H1 (cell line): ENCODE measurements at regions not wholly inside any gene's neighbourhood (a gene's known extent, or its start where the extent isn't known, plus 50 kb on each side); places are given as distances from the start of the nearest gene placed in this dataset.

Experiments used
- CTCF ChIA-PET: fragments of 300-600 bp; sonication (Branson Sonifier 250); formaldehyde crosslinking; loops from one replicate; lab custom pipeline; 2021; ENCODE audit not compliant: partially characterized antibody; lab: Charles Lee
- POLR2A ChIA-PET: fragments of 300-600 bp; sonication (Branson Sonifier 250); formaldehyde crosslinking; loops from one replicate; lab custom pipeline; 2021; ENCODE audit warnings: inconsistent platforms; ENCODE audit not compliant: partially characterized antibody; lab: Charles Lee
- DNase-seq, 2 experiments: peaks; one replicate each; pipeline versions ENCODE4 v3.0.0 to v3.0.0-alpha.2; 2010 to 2022; ENCODE audit warnings: low spot score in 2 of 2, low read depth in 1 of 2, mixed read lengths in 1 of 2
- FAIRE-seq: peaks from 2 replicates; lab custom pipeline; 2011; peaks lifted over from hg19 to GRCh38; lab: Jason Lieb, UNC
- H2AFZ ChIP-seq: 2 replicates; pipeline ENCODE4 v1.8.1; 2012; ENCODE audit warnings: low read length, inconsistent platforms
- H2AK5ac ChIP-seq: 2 replicates; pipeline ENCODE4 v1.6.1; 2013; ENCODE audit warnings: low read depth, low read length
- H2BK120ac ChIP-seq: replicated peaks from 2 replicates; pipeline ENCODE3; 2013; ENCODE audit warnings: low read depth, low read length, inconsistent platforms
- H2BK12ac ChIP-seq: 2 replicates; pipeline ENCODE4 v1.6.1; 2013; ENCODE audit warnings: low read depth, low read length
- H2BK15ac ChIP-seq: 2 replicates; pipeline ENCODE4 v1.6.1; 2013; ENCODE audit warnings: low read length
- H2BK20ac ChIP-seq: 2 replicates; pipeline ENCODE4 v1.6.1; 2013; ENCODE audit warnings: low read length
- H2BK5ac ChIP-seq: 2 replicates; pipeline ENCODE4 v1.6.1; 2013; ENCODE audit warnings: low read depth, low read length
- H3K14ac ChIP-seq: 2 replicates; pipeline ENCODE4 v1.6.1; 2013; ENCODE audit warnings: inconsistent platforms; ENCODE audit not compliant: insufficient read length
- H3K18ac ChIP-seq: 2 replicates; pipeline ENCODE4 v1.6.1; 2013; ENCODE audit warnings: low read length; ENCODE audit errors: extremely low read depth
- H3K23ac ChIP-seq: 2 replicates; pipeline ENCODE4 v1.6.1; 2013; ENCODE audit warnings: inconsistent platforms; ENCODE audit not compliant: insufficient read length
- H3K23me2 ChIP-seq: 2 replicates; pipeline ENCODE4 v1.6.1; 2013; ENCODE audit warnings: low read depth, low read length
- H3K27ac ChIP-seq: 2 replicates; pipeline ENCODE4 v1.6.1; 2011; ENCODE audit warnings: low read depth, low read length, inconsistent platforms
- H3K27me3 ChIP-seq, 4 experiments: replicated peaks in 1 of 4; 1 replicate in 1 of 4; 2 replicates in 3 of 4; pipeline versions ENCODE4 v1.6.1 to v1.8.1; 2011 to 2013; ENCODE audit warnings: low read length in 3 of 4, mild to moderate bottlenecking in 3 of 4, inconsistent platforms in 2 of 4, mixed read lengths in 2 of 4, moderate library complexity in 1 of 4; ENCODE audit not compliant: control insufficient read depth in 3 of 4, insufficient read depth in 3 of 4; ENCODE audit errors: extremely low read depth in 1 of 4
- H3K36me3 ChIP-seq, 4 experiments: 2 replicates each; pipeline versions ENCODE4 v1.6.1 to v1.8.1; 2011 to 2013; ENCODE audit warnings: mild to moderate bottlenecking in 4 of 4, low read length in 3 of 4, moderate library complexity in 2 of 4, control low read depth in 1 of 4, inconsistent platforms in 1 of 4; ENCODE audit not compliant: insufficient read depth in 4 of 4, control insufficient read depth in 2 of 4
- H3K4ac ChIP-seq: replicated peaks from 2 replicates; pipeline ENCODE3; 2013; ENCODE audit warnings: low read length, low read depth, mixed read lengths, inconsistent platforms; ENCODE audit not compliant: insufficient read length
- H3K4me1 ChIP-seq, 4 experiments: replicated peaks in 1 of 4; 1 replicate in 1 of 4; 2 replicates in 3 of 4; pipeline versions ENCODE4 v1.6.1 to v1.8.1; 2011 to 2013; ENCODE audit warnings: low read length in 3 of 4, inconsistent platforms in 2 of 4, mixed read lengths in 1 of 4; ENCODE audit not compliant: insufficient read depth in 4 of 4, control insufficient read depth in 3 of 4
- H3K4me2 ChIP-seq, 2 experiments: 2 replicates each; pipeline versions ENCODE4 v1.6.1 to v1.8.1; 2011 to 2013; ENCODE audit warnings: low read depth in 2 of 2, low read length in 2 of 2, control low read depth in 1 of 2, inconsistent platforms in 1 of 2, mild to moderate bottlenecking in 1 of 2; ENCODE audit not compliant: insufficient read depth in 1 of 2
- H3K4me3 ChIP-seq, 4 experiments: fragments of 200-600, 300-600 bp in 1 of 4; sonication (generic), shearing (Covaris generic), sonication (Bioruptor Twin) in 1 of 4; 2 replicates each; pipeline versions ENCODE4 v1.5.1 to v1.8.1; 2011 to 2016; ENCODE audit warnings: low read length in 4 of 4, low read depth in 3 of 4, control low read depth in 2 of 4, inconsistent platforms in 2 of 4, mild to moderate bottlenecking in 2 of 4, mixed read lengths in 1 of 4, moderate library complexity in 1 of 4; ENCODE audit not compliant: insufficient read depth in 2 of 4; ENCODE audit errors: extremely low read depth in 1 of 4
- H3K56ac ChIP-seq: replicated peaks from 2 replicates; pipeline ENCODE3; 2013; ENCODE audit warnings: low read depth, mild to moderate bottlenecking, mixed read lengths, low read length, inconsistent platforms; ENCODE audit not compliant: insufficient read length
- H3K79me1 ChIP-seq: 2 replicates; pipeline ENCODE4 v1.6.1; 2013; ENCODE audit warnings: low read depth, low read length, control low read depth
- H3K79me2 ChIP-seq, 2 experiments: 2 replicates each; pipeline versions ENCODE4 v1.6.1 to v1.8.1; 2012 to 2013; ENCODE audit warnings: low read length in 2 of 2, mild to moderate bottlenecking in 2 of 2, inconsistent platforms in 1 of 2; ENCODE audit not compliant: insufficient read depth in 2 of 2, control insufficient read depth in 1 of 2
- H3K9ac ChIP-seq, 4 experiments: replicated peaks in 1 of 4; 1 replicate in 1 of 4; 2 replicates in 3 of 4; pipeline versions ENCODE4 v1.6.1 to v1.8.1; 2011 to 2013; ENCODE audit warnings: low read depth in 3 of 4, low read length in 3 of 4, control low read depth in 2 of 4, mild to moderate bottlenecking in 2 of 4, moderate library complexity in 2 of 4, inconsistent platforms in 1 of 4; ENCODE audit errors: extremely low read depth in 1 of 4
- H3K9me3 ChIP-seq, 2 experiments: 2 replicates each; pipeline versions ENCODE4 v1.6.1 to v1.8.1; 2012 to 2013; ENCODE audit warnings: mild to moderate bottlenecking in 2 of 2, moderate library complexity in 2 of 2, control low read depth in 1 of 2, inconsistent platforms in 1 of 2, low read depth in 1 of 2, low read length in 1 of 2, mixed read lengths in 1 of 2; ENCODE audit not compliant: insufficient read depth in 2 of 2
- H4K20me1 ChIP-seq, 2 experiments: replicated peaks in 1 of 2; 2 replicates each; pipeline versions ENCODE3 to v1.8.1; 2011 to 2013; ENCODE audit warnings: inconsistent platforms in 2 of 2, low read length in 2 of 2, mild to moderate bottlenecking in 1 of 2; ENCODE audit not compliant: insufficient read depth in 2 of 2, control insufficient read depth in 1 of 2
- H4K5ac ChIP-seq: 2 replicates; pipeline ENCODE4 v1.6.1; 2013; ENCODE audit warnings: low read length, low read depth, mixed read lengths, inconsistent platforms; ENCODE audit not compliant: insufficient read length
- H4K8ac ChIP-seq: 2 replicates; pipeline ENCODE4 v1.8.0; 2013; ENCODE audit warnings: mild to moderate bottlenecking, moderate library complexity, low read length, inconsistent platforms; ENCODE audit not compliant: insufficient read depth; ENCODE audit errors: extremely low read depth
- H4K91ac ChIP-seq: replicated peaks from 2 replicates; pipeline ENCODE3; 2013; ENCODE audit warnings: low read length, mixed read lengths, inconsistent platforms; ENCODE audit not compliant: insufficient read length
- HDAC2 ChIP-seq, 2 experiments: fragments of 300-600 bp in 1 of 2; sonication (generic) in 1 of 2; IDR thresholded peaks; 2 replicates each; pipeline ENCODE4 v1.6.1; 2011 to 2012; ENCODE audit warnings: low read depth in 2 of 2, low read length in 2 of 2, mild to moderate bottlenecking in 2 of 2, moderate library complexity in 2 of 2, borderline replicate concordance in 1 of 2, inconsistent platforms in 1 of 2
- JUND ChIP-seq: IDR thresholded peaks from 2 replicates; pipeline ENCODE4 v1.6.1; 2011; ENCODE audit warnings: mild to moderate bottlenecking, improper control_type of control experiment, low read length
- SP4 ChIP-seq: IDR thresholded peaks from 2 replicates; pipeline ENCODE4 v1.6.1; 2012; ENCODE audit warnings: low read length, inconsistent platforms
- TAF7 ChIP-seq: optimal IDR thresholded peaks from 2 replicates; pipeline ENCODE3; 2011; ENCODE audit warnings: low read depth, mild to moderate bottlenecking, inconsistent platforms, low read length, moderate library complexity, borderline replicate concordance
- TBP ChIP-seq: IDR thresholded peaks from 2 replicates; pipeline ENCODE4 v1.6.1; 2011; ENCODE audit warnings: low read depth, low read length, improper control_type of control experiment
- USF2 ChIP-seq: IDR thresholded peaks from 2 replicates; pipeline ENCODE4 v1.6.1; 2011; ENCODE audit warnings: low read length, improper control_type of control experiment
- WGBS, 2 experiments: shearing (Covaris generic) in 1 of 2; methylation state at CpG; one replicate each; pipeline versions ENCODE4 v1.1.6 to v1.1.7; 2013 to 2015; ENCODE audit warnings: low lambda C conversion rate in 2 of 2, mixed read lengths in 2 of 2, inconsistent platforms in 1 of 2, low coverage in 1 of 2, missing lambda C conversion rate in 1 of 2; ENCODE audit not compliant: insufficient replicate concordance in 2 of 2, insufficient coverage in 1 of 2, insufficient read length in 1 of 2; ENCODE audit errors: extremely low coverage in 1 of 2, missing lambda C conversion rate in 1 of 2; 5-methylcytosine and 5-hydroxymethylcytosine counted together

DNA sequence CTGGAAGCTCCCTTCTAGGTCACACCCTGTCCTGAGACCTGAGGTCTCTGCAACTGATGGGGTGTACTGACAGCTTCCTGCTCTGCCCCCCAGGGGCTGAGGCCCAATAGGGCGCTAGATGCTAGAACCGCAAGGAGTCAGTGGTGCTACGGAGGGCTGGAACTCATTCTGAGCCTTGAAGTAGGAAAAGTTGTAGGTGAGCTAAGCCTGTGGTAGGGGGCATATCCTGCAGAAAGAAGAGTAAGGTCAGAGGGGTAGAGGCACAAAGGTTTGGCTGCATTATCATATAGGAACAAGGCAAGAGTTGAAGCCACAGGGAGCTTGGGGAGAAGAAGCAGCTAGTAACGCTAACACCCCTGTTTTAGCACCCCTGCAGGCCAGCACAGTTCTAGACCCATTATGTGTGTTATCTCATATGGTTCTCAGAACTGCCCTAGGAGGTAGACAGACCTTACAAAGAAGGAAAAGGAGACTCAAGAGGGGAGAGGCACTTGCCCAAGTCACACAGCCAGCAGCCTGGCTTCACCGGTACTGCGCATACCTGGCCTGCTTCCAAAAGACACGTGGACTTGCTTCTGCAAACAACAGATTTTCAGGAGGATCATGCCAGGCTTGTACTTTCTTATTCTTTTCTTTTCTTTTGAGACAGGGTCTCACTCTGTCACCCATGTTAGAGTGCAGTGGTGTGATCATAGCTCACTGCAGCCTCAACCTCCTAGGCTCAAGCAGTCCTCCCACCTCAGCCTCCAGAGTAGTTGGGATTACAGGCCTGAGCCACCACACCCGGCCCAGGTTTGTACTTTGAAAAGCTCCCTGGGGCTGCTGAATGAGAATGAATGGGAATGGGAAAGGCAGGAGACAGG is 156.1 kb downstream of the MRPL14 start:
- CTCF ChIA-PET: interaction anchor here (0.6 to 11.1 kb wide), 20 partner anchors 9 to 304 kb away, joined by 3 to 103 read pairs (median 3); no protein-coding TSS in a partner anchor
- 0 out of 2 replicates have a peak overlapping the region, but pooled peaks have one; percentile 41 for H2BK15ac ChIP-seq
- H3K56ac ChIP-seq: no peak overlapping the region
- no peak overlapping the region for H2AFZ ChIP-seq
- no peak overlapping the region for H3K4me2 ChIP-seq
- H3K79me2 ChIP-seq: no peaks in the 10 kb centered on the region
- no peaks in the 10 kb centered on the region for H3K23me2 ChIP-seq
- 78% methylated on average over 8 of the region's 8 CpGs; no CpG with 5 or more reads in 1 of the 2 experiments for WGBS, 2 experiments
- TF ChIP-seq USF2: no peak
- no peak for TF ChIP-seq TAF7
- TF ChIP-seq HDAC2 (IDR thresholded peaks at IDR 0.05; ENCODE audit: borderline replicate concordance in 1 of 2, low read depth in 2 of 2, low read length in 2 of 2): no peak
- TF ChIP-seq JUND: no peak
- TF ChIP-seq SP4: no peak
- no peak for TF ChIP-seq TBP
- no peak overlapping the region for H3K14ac ChIP-seq
- peaks cover 0 to 8% (median under 1%) of the 10 kb centered on the region in 4 experiments; a peak in 3 of 7 replicates for H3K4me1 ChIP-seq
- no peaks in the 10 kb centered on the region for H3K9me3 ChIP-seq
- H2BK20ac ChIP-seq: peak overlapping the region; percentile 69; the same call in 1 of the 2 replicates
- no peak overlapping the region for H3K18ac ChIP-seq
- H4K8ac ChIP-seq: no peak overlapping the region
- no peak overlapping the region for H2BK5ac ChIP-seq
- no peaks in the 10 kb centered on the region for H3K79me1 ChIP-seq
- no peak overlapping the region for H2BK12ac ChIP-seq
- H3K27me3 ChIP-seq: no peaks in the 10 kb centered on the region
- H3K36me3 ChIP-seq: no peaks in the 10 kb centered on the region
- H3K4me3 ChIP-seq: no peak overlapping the region
- peak overlapping the region; percentile 53; the same call in 1 of the 2 replicates for H2AK5ac ChIP-seq
- H2BK120ac ChIP-seq: no peak overlapping the region
- no peak for FAIRE-seq
- no peak overlapping the region for H3K27ac ChIP-seq
- no peak overlapping the region for H3K9ac ChIP-seq
- H3K23ac ChIP-seq: no peak overlapping the region
- no peak overlapping the region for H4K91ac ChIP-seq
- POLR2A ChIA-PET: interaction anchor here (0.8 to 1.5 kb wide), 3 partner anchors 14 to 23 kb away, joined by 3 to 4 read pairs (median 3); no protein-coding TSS in a partner anchor
- DNase-seq: peak in 1 of 2 experiments; percentile 36
- H4K20me1 ChIP-seq: no peaks in the 10 kb centered on the region
- no peak overlapping the region for H3K4ac ChIP-seq
- no peak overlapping the region for H4K5ac ChIP-seq
